SW 1271 (cell line): ENCODE measurements at regions not wholly inside any gene's neighbourhood (a gene's known extent, or its start where the extent isn't known, plus 50 kb on each side); places are given as distances from the start of the nearest gene placed in this dataset.

Experiments
- DNase-seq, 2 experiments: peaks; one replicate each; lab custom pipeline; 2025; lab: John Stamatoyannopoulos, UW

- no peak for DNase-seq
These were observed 133.0 kb downstream of the C11orf87 start for GRCh38 chr11:109554951-109555350.

- DNase-seq = no peak
These were observed 142.3 kb downstream of the C11orf87 start for GRCh38 chr11:109564241-109564640.

DNA sequence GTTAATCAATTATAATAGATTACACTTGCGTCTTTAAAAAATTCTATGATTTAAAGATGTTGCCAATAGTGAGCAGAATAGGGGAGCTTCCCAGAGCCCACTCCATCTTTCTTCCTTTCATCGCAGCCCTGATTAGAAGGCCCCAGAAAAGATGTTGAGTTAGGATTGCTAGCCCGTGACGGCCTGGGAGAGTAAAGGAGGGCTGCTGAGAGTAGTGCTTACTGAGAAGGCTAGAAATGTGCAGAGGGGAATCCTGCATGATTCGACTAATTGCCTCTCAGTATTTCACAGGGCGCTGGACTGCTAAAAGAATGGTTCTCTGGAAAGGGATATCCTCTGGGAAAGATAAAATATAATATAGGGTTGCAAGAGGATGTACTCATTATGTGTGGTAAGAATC lies 160.5 kb downstream of the C11orf87 start:
- DNase-seq = no peak

DNA sequence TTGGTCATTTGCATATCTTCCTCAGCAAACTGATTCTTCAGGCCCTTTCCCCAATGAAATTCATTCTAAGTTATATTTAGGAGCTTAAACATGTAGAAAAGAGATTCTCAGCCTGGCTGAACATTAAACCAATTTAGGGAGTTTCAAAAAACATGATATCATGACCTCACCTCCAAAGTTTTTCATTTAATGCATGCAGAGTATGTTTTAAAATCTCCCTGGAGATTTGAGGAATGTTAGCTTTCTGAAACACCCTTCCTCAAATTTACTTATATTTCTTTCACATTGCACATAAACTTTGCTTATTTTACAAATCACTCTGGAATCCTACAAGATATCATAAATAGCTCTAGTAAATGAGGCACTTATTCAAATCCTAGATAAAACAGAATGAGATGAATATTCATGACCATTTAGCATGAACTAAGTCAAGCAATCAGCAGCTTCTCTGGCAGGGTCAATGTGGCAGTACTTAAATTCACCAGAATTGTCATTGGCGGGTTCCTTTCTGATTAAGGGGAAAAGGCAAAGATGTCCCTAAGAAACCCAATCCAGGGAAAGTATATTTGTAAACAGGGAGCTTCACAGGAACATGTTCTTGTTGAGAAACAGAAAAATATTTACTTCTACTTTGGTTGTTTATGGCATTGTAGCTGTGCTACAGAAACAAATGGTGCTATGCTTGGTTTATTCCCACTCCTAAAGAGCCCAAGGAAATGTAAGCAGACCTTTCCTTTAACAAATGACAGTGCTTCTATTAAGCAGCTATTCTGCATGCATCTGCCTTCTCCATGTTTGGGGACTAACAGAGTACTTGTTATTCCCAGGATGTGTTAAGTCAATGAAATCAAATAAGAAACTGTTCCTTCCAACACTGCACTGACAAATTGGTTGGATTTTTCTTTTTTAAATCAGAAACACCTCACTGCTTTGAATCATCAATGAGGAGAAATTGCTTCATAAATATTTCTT lies 162.3 kb downstream of the C11orf87 start:
- no peak for DNase-seq

DNA sequence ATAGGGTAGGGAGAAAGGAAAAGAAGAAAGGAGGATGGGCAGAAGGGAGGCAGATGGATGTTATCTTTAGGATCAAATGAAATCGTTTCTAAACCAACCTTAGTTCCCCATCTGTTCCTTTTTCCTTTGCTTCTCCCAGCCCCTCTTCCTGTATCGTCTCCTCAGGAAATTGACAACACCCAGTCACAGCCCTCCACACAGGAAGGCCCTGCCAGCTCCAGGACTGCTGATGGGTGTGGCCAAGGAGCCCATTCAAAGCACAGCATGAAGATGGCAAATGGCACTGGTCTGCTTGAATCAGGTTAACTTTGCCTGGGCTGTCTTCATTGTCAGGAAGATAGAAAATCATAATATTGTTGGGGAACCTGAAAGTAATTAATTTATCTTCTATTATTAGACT lies 164.8 kb downstream of the C11orf87 start:
- no peak for DNase-seq

GRCh38 chr11:109590782-109591181 lies 168.8 kb downstream of the C11orf87 start:
- no peak for DNase-seq

DNA sequence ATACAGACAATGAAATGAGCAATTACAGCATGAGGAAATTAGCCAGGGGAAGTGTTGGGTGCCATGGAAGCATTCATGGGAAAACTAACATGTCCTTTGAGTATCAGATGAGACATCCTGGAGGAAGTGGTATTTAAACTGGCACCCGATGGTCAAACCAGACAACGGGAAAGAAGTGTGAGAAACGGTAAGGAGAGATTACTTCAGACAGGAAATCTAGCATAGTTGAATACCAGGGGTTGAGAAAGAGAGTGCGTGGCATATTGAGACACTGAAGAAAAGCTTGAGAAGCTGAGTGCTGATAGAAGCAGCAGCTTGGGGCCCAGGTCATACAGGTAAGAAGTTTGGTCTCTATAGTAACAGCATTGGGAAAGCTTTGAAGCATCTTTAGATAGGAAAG lies 175.3 kb downstream of the C11orf87 start:
- DNase-seq = no peak

DNA sequence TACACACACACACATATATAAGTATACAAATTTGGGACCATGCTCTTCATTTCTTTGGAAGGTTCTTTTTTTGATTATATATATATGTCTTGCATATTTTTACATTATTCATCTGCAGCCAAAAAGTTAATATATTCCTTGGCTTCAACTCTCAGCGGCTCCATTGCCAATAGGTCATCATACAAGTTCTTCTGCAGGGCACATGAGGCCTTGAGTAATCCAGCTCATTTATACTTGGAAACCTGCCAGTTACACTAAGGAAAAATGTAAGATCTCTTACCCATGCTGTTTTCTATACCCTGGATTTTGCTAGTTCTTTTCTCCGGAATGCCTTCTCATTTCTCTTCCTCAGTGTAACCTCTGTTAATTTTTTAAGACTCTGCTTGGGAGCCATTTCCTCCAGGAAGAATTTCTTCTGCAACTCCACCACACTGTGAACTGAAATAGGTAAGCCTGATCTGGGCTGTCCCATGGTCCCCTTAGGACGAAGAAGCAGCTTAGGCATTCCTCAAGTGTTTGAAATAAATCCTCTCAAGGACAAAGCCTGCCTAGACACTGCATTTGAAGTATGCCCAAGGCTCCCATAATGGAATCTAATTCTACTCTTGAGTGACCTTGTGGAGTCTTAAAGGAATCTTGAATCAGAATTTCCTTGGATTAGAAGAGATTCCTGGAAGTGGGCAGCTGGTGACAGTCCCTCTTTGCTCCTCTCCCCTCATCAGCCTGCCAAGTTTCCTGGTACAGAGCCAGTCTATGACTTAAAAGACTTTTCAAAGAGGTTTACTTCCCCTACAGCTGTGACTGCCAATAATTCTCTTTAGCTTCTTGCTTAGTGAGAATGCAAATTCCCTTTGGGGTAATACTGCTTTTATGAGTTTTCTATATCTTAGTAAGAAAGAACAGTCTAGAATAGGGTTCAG lies 182.8 kb downstream of the C11orf87 start:
- no peak for DNase-seq

DNA sequence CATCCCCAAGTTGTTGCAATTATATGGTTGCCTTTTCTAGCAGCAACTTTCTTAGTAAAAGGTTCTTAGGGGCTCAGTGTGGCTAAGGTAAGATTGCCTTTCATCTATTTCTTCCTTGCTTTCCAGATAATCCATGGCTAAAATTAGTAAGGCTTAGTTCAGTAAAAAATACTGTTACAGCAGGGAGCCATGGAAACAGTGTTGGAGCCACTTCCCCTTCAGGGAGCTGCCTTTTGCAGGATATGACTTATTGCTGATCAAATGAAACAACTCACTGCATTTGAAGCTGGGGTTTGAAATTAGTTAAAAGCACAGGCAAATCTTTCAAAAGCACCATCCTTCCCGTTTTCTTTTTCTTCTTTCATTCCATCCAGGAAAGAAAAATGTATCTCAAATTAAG lies 184.3 kb downstream of the C11orf87 start:
- DNase-seq = no peak

DNA sequence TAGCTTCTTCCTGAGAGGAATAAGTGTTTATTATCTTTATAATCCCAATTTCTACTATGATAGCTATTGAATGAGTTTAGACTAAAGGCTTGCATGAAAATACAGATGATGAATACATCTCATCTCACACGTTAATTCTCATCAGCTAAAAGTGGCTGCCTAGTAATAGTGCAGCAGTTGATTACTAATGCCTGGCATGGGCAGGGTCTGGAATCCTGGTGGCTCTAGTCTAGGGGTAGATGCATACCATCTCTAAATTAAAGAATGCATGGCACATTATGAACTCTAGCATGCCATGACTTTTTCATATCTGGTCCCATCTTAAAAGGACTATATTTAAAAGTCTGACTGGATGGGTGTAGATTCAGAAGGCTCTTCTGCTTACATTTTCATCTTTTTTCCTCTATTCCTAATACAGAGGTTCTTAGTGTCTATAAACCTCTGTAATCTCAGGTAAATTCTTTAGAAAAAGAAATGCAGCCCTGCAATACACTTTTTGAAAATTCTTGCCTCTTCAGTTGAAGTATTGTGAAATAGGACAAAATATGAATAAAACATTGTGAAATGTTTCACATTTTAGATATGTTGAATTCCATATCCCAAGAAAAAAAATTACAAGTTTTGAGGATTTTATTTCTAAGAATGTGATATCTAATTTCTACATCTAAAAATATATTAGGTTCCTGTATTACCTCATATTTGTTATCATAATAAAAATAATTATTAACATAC lies 187.6 kb downstream of the C11orf87 start:
- DNase-seq = no peak

DNA sequence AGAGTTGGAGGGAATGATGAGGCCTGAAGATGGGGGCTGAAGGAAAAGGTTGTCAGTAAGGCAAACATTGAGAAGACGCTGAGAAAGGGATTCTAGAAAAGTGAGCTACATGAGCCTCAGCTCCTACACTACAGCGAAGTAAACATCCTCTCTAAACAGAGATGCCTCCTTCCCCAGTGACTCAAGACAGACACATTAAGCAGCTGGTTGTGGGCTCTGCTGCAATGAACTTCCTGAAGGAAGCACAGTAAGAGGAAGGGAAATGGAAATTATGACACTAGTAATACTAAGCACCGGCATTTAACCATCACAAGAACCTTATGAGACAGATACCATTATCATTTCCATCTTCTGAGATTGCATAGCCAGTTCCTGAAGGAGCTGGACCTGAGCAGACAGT lies 190.5 kb downstream of the C11orf87 start:
- no peak for DNase-seq

DNA sequence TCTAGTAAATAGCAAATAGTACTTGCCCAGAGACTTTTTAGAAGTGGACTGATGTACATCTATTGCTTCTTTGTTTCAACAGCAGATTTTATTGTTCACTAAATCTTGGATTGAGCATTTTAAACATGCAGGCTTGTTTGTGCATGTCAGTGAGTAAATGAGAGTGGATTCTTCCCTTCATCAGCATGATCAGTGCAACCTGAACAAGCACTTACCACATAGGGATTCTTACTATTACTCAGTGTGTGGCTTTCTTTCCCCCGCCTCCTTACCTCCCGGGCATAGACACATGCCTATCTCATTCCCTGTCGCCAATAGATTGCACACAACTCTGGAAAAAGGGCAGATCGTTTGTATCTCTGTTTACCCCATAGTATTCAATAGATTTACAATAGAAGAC lies 197.5 kb downstream of the C11orf87 start:
- no peak for DNase-seq

DNA sequence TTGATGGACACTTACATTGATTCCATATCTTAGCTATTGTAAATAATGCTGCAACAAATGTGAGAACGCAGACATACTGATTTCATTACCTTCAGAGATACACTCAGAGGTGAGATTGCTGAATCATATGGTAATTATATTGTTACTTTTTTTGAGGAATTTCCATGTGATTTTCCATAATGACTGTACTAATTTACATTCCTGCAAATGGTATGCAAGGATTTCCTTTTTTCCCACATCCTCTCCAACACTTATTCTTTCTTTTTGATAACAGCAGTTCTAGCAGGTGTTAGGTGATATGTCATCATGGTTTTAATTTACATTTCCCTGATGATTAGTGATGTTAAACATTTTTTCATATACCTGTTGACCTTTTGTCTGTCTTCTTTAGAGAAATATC lies 207.7 kb downstream of the C11orf87 start:
- no peak for DNase-seq

- DNase-seq = no peak
These were observed 219.6 kb downstream of the C11orf87 start for GRCh38 chr11:109641549-109641948.

- no peak for DNase-seq
These were observed 222.2 kb downstream of the C11orf87 start for GRCh38 chr11:109644152-109644551.

- DNase-seq = no peak
These were observed 226.8 kb downstream of the C11orf87 start for GRCh38 chr11:109648804-109649203.

DNA sequence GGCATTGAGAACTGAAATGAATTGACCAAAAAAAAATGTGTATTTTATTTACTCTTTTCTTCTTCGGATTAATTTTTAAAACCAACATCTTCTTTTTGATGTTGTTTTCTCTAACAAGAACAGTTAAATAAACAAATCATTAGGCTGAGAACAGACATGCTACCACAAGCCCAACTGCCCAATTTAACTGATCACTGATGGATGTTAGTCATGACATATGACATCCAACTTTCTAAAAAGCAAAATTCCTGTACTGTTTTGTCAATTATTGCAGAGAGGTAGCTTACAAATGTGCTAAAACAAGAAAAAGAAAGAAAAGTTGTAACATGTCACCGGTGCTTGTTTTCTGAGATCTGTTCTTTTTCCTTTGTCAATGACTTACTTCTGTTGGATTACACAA lies 232.1 kb downstream of the C11orf87 start:
- DNase-seq = no peak

GRCh38 chr11:109658190-109658589 lies 236.2 kb downstream of the C11orf87 start:
- no peak for DNase-seq

GRCh38 chr11:109667719-109668118 lies 245.7 kb downstream of the C11orf87 start:
- no peak for DNase-seq

DNA sequence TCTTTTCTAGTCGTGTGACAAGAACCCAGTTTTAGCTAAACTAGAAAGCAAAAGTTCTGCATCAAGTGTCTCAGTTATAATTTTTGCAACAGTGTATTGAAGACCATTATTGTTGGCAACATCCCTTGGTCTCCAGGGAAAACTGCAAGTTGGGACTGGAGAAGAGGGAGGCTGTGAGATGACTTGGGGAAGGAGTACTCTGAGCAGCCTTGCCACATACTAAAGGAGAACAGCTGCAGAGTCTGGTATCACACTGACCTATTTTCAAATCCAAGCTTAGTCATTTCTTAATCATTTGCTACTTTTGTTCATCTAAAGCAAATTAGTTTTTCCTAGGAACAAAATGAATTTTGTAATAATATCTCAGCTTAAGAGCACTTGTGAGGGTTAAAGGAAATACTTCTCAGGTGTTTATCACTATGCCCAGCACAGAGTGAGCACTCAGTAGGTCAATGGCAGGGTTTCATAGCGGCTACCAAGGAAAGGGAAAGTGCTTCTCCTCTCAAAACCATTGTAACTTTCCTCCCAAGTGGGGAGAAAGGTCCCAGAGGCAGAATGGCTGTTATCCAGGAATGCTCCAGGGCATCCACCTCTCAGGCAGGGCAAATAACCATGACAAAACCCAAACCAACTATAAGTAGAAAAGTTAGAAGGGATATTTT lies 247.1 kb downstream of the C11orf87 start:
- DNase-seq = no peak

DNA sequence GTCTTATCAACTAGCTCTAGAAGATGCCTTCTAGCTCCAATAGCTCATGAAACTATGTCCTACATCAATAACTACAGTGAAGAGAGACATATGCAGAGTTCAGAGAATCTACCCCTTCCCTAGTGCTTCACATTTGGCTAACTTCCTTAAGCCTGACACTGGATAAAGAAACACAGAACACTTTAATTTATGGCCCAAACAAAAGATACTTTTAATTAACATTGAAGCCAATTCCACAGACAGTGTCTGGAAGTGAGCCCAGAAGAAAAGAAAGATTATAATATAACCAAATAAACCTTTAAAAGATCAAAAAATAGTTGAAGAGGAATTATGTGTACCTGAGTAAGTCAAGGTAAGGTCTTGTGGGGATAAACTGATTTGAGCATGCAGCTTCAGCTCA lies 255.2 kb downstream of the C11orf87 start:
- DNase-seq = no peak

DNA sequence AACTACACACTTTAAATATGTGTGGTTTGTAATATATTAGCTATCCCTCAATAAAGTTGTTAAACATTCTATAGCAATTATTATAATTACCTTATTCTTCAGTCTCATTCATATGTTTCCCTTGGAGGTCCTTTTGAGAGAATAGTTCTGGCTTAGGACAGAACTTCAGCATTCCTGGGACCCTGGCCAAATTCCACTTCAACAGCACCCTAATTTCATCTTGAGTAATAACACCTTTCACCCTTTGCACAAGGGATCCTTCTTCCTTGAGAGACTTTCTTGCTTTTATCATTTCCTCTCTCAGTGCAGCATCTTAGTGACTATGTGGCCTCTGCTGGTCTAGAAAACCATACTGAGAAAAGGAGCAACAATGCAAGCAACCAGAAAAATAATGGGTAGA lies 255.9 kb downstream of the C11orf87 start:
- DNase-seq = no peak
